Epithelial cell of prostate (primary cell): ENCODE measurements at regions not wholly inside any gene's neighbourhood (a gene's known extent, or its start where the extent isn't known, plus 50 kb on each side); places are given as distances from the start of the nearest gene placed in this dataset.

Experiments used
- DNase-seq: peaks from one replicate; pipeline ENCODE4 v3.0.0-alpha.2; 2011; ENCODE audit warnings: low read depth, low spot score
- H3K27ac ChIP-seq: fragments of 450-650 bp; 2 replicates; pipeline ENCODE4 v1.5.1; 2017; ENCODE audit warnings: mild to moderate bottlenecking

DNA sequence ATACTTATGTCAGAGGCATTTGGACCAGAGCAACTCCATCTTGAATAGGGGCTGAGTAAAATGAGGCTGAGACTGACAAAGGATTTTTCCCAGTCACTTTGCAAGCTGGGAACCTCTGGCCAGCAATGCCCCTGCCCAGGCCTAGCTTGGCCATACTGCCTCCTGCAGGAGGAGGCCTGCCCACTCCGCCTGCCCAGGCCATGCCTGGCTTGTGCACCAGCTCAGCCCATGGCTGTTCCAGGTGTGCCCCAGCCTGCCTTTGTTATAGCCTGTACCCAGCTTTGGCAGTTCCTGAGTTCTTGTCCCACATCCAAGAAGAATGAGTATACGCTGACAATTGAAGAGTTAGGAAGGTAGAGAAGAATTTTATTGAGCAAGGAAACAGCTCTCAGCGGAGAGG is 176.1 kb downstream of the AASDH start:
- no peak for DNase-seq

DNA sequence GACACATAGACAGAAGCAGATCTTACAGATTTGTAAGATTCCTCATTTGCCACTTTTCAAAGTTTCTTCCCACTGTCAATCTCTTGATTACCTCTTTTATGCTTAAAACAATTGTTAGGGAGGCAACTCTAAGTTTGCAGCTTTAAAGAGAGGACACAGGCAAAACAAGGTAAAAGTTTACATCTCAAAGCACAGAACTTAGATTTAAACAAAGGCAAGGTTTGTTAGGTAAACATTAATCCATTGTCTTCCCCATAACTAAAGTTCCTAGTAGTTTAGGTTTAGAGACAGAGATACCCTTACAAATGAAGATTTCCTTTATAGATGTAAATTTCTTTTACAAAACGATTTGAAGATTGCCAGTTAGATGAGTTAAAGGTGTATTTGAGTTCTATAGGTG is 176.9 kb downstream of the AASDH start:
- H3K27ac ChIP-seq, result no peak overlapping the region
- DNase-seq, result no peak

More for the DNA sequence above, 176.1 kb downstream of the AASDH start:
- H3K27ac ChIP-seq, result no peak overlapping the region

GRCh38 chr4:56209767-56210166 is 177.5 kb downstream of the AASDH start:
- DNase-seq, result no peak
- H3K27ac ChIP-seq, result no peak overlapping the region

DNA sequence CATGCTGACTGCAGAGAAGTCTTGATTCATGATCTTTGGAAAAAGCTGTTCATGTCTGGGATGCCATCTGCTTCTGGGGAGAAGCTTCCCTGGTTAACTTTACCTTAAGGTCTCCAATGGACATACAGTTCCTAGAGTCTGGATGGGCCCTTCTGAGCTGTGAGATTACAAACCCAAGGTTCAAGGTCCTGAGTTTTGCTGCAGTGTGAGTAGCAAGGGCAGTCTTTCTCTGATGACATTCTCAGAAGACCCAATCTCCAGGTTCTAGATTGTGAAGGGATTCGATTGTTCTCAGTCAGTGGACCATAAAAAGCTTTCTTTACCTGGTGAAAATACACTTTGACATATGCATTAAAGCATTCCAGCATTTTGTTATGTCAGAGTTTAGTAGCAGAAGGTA is 179.2 kb downstream of the AASDH start:
- DNase-seq, result no peak
- no peak overlapping the region for H3K27ac ChIP-seq

DNA sequence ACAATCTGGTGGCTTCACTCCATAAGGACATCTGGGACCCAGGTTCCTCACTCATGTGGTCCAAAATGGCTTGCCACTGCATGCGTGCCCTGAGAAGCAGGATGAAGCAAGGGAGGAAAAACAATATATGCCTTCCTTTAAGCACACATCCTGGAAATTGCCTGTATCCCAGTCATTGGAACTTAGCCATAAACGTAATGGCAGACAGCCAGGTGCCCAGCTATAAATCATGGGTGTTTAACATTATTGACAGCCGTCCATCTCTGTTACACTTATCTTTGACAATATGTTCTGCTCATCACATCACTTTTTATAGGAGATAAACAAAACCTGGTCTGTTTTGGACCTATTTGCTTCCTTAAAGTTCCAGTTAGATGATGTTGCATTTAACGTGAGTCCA is 181.0 kb downstream of the AASDH start:
- no peak overlapping the region for H3K27ac ChIP-seq
- DNase-seq, result no peak

- DNase-seq, result no peak
- H3K27ac ChIP-seq, result no peak overlapping the region
These were observed 187.0 kb downstream of the AASDH start for GRCh38 chr4:56200275-56200674.

- no peak overlapping the region for H3K27ac ChIP-seq
- no peak for DNase-seq
These were observed 189.0 kb downstream of the AASDH start for GRCh38 chr4:56198265-56198664.

GRCh38 chr4:56197387-56197786 is 189.9 kb downstream of the AASDH start:
- H3K27ac ChIP-seq, result no peak overlapping the region
- no peak for DNase-seq

GRCh38 chr4:56195025-56195424 is 192.3 kb downstream of the AASDH start:
- no peak overlapping the region for H3K27ac ChIP-seq
- DNase-seq, result no peak

- H3K27ac ChIP-seq, result no peak overlapping the region
- no peak for DNase-seq
These were observed 195.8 kb downstream of the AASDH start for GRCh38 chr4:56191534-56191933.

DNA sequence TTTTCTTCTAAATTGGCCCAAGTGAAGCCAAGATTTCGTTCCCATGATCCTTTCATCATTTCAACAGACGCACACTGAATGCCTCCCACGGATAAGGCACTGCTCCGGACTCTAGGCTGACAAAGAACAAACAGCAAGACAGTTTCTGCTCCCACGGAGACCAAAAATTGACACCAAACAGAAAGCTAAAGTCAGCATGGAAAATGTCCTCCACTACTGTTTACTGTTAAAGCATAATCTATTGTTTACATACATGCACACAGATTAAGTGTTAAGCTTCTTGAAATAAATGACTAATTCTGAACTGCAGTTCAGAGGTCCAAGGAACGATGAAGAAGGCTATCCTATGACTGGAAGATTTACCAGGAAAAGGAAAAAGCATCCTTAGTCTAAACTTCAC is 199.6 kb downstream of the AASDH start:
- DNase-seq, result no peak
- H3K27ac ChIP-seq, result no peak overlapping the region

DNA sequence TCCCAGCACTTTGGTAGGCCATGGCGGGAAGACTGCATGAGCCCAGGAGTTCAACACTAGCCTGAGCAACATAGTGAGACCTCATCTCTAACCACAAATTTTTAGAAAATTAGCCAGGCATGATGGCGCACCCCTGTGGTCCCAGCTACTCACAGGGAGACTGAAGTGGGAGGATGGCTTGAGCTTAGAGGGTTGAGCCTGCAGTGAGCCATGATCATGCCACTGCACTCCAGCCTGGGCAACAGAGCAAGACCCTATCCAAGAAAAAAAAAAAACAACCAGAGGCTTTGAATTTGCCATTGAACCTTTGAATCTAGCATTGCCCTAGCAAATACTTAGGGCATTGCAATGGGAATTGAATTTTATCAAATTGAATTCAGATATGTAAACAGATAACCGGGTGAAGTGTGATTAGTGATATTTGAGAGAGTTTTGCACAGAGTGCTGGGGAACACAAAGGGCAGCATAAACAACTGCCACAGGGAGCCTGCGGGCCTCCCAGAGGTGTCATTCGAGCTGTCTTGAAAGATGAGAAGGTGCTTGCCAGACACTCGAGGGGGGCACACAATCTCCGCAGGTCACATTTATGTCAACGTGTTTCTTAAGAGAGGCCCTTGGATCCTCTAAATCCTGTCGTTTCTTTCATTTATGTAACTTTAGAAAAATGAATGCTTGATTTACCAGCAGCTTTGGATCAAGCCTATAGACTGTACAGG is 200.3 kb downstream of the AASDH start:
- no peak overlapping the region for H3K27ac ChIP-seq
- no peak for DNase-seq

DNA sequence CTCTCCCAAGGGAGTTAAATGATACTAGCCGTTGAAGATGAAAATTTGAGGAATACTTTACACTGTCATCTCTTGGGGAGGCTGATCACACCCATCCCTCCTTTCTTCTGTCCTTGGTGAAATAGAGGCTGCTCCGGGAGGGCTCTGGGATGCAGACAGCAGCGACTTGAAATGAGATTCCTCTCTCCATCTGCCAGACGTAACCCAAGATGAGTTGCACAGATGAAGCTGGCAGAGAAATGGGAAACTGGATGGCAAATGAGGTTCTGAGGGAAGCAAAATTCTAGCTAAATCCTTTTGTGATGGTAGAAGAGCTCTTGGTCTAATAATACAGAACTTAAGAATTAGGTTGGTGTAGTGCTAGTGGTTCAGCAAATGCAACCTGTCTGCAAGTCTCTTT is 201.4 kb downstream of the AASDH start:
- H3K27ac ChIP-seq, result no peak overlapping the region
- DNase-seq, result no peak

DNA sequence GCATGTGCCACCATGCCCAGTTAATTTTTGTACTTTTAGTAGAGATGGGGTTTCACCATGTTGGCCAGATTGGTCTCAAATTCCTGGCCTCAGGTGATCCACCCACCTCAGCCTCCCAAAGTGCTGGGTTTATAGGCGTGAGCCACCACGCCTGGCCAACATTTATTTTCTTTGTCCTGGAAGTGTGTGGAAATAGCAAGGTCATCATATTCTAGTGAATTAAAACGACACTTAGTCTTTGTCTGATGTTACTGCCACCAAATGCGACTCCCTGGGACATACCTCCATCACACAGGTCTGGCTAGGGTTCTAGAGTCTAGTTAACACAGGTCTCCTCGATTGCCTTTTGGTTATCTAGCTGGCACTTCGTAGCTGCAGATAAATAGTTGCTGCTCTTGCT is 203.1 kb downstream of the AASDH start:
- no peak for DNase-seq

DNA sequence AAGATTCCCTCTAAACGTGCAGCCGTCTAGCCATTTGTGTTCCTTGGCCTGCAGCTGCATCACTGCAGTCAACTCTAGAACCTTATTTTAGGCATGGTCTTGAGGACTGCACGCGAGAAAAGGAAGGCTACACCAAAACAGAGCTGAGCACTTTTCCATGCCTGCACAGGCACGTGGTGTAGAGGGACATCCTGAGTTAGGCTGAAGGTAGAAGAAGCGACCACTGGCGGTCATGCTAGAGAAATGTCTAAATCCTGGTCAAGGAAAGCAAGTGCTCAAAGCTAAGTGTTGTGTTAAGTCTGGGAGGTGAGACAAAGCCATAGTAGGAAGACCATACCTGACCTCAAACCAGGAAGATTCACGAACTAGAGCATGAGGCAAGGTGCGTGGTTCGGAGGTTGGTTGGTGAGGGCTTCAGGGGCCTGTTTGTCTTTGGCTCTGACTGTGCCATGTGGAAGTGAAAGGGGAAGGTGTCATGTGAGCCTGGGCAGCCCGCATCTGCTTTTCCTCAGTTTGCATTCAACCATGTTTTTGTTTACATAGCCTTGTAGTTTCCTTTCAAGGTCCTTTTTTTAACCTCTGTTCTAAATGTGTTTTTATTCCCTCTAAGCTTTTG is 203.8 kb downstream of the AASDH start:
- no peak for DNase-seq
- no peak overlapping the region for H3K27ac ChIP-seq

More for the DNA sequence above, 203.1 kb downstream of the AASDH start:
- no peak overlapping the region for H3K27ac ChIP-seq

GRCh38 chr4:56182356-56182755 is 204.9 kb downstream of the AASDH start:
- DNase-seq, result no peak
- no peak overlapping the region for H3K27ac ChIP-seq

- H3K27ac ChIP-seq, result no peak overlapping the region
- no peak for DNase-seq
These were observed 205.9 kb downstream of the AASDH start for GRCh38 chr4:56181140-56181953.

DNA sequence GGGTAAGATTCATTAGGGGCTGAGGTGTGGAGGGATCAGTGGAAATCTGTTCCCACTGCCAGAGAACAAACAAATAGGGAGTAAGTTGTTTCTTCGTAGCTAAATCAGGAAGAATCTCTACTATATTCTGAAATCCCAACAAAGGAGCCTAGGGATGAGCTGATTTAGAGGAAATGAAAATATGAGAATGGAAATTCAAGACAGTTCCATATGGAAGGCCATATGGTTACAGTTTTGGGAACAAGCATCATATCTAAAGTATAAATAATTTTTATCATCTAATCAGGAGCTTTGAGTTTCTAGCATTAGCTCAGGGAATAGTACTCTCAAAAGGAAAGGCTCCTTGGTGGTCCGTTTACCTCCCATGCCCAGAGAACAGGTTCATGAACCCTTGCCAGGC is 218.2 kb downstream of the AASDH start:
- no peak for DNase-seq
- H3K27ac ChIP-seq, result no peak overlapping the region

DNA sequence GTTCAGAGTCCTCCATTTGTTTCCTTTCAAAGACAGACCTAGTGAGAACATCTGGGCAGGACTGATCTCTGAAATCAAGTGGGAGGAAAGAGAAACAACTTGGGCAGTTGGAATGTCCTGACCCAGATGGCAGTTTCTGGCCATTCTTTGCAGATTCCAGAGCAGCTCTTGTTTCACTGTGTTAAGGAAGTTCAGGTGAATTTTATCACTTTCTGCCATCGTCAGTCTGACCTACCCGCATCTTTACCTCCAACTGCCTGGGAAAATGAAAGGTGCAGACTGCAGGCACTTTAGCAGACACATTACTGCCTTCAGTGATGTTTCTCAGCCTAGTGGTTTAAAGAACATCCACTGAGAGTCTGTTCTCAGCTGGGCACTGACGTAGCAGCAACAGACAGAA is 216.2 kb downstream of the CEP135 start:
- H3K27ac ChIP-seq, result no peak overlapping the region
- DNase-seq, result no peak

- no peak for DNase-seq
- H3K27ac ChIP-seq, result no peak overlapping the region
These were observed 211.9 kb downstream of the CEP135 start for GRCh38 chr4:56160636-56161035.

- no peak for DNase-seq
- H3K27ac ChIP-seq, result no peak overlapping the region
These were observed 209.7 kb downstream of the CEP135 start for GRCh38 chr4:56158483-56158882.
